HFF-Myc (cell line): ENCODE measurements at regions not wholly inside any gene's neighbourhood (a gene's known extent, or its start where the extent isn't known, plus 50 kb on each side); places are given as distances from the start of the nearest gene placed in this dataset.

ENCODE experiments used
- DNase-seq: peaks from one replicate; pipeline ENCODE4 v3.0.0-alpha.2; 2011; ENCODE audit warnings: low read depth; ENCODE audit errors: extremely low read depth
- H3K4me3 ChIP-seq: replicated peaks from 2 replicates; pipeline ENCODE4 v1.5.1; 2011; ENCODE audit warnings: low read depth, mild to moderate bottlenecking, control low read depth, low read length
- TF ChIP-seq, protein P1 (sequence below): IDR thresholded peaks from 2 replicates; pipeline ENCODE4 v1.5.1; 2012; ENCODE audit warnings: mild to moderate bottlenecking, low read depth, low read length, control low read depth; ENCODE audit errors: missing control alignments

- DNase-seq, result no peak
These were observed 933.7 kb downstream of the DNAJB9 start for GRCh38 chr7:109503421-109503820.

DNA sequence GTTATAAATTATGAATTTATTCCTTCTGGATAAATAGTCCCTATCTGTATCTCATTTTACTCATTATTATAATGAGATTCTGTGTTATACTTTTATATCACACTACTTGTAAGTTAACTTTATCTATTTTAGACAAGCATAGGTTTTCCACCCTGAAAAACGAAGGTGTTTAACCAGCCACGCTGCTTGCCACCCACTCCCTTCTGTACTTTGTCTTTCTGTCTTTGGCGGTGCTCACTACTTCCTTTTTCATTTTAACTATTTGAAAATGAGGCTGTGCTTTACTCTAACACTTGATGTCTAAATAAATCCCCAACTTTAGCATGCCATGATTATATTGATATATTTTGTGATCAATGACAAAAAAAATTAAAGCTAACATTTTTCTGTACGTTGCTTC is 952.9 kb downstream of the DNAJB9 start:
- TF ChIP-seq, protein P1, sequence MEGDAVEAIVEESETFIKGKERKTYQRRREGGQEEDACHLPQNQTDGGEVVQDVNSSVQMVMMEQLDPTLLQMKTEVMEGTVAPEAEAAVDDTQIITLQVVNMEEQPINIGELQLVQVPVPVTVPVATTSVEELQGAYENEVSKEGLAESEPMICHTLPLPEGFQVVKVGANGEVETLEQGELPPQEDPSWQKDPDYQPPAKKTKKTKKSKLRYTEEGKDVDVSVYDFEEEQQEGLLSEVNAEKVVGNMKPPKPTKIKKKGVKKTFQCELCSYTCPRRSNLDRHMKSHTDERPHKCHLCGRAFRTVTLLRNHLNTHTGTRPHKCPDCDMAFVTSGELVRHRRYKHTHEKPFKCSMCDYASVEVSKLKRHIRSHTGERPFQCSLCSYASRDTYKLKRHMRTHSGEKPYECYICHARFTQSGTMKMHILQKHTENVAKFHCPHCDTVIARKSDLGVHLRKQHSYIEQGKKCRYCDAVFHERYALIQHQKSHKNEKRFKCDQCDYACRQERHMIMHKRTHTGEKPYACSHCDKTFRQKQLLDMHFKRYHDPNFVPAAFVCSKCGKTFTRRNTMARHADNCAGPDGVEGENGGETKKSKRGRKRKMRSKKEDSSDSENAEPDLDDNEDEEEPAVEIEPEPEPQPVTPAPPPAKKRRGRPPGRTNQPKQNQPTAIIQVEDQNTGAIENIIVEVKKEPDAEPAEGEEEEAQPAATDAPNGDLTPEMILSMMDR, result no peak
- no peak for DNase-seq
- H3K4me3 ChIP-seq, result no peak overlapping the region

More at GRCh38 chr7:109503421-109503820, 933.7 kb downstream of the DNAJB9 start:
- TF ChIP-seq, protein P1, result no peak
- no peak overlapping the region for H3K4me3 ChIP-seq

- DNase-seq, result no peak
- no peak overlapping the region for H3K4me3 ChIP-seq
- TF ChIP-seq, protein P1, result no peak
These were observed 958.2 kb downstream of the DNAJB9 start for GRCh38 chr7:109527833-109528232.

DNA sequence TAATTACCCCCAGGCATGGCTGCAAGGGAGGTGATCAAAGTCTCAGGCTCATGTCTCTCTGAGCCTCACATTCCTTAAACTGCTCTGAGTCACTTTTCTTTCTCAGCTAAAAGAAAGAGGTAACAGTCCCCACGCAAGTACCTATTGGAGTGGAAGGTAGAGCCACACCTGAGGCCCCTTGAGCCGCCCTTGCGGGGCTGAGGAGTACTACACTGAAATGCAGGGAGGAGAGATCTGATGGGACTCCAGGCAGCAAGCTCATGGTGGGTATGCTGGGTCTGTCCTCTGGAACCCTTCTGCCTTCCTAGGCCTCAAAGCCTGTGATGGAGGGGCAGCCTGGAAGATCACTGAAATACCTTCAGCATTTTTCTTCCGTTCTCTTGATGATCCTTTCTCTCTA is 960.0 kb downstream of the DNAJB9 start:
- TF ChIP-seq, protein P1, result no peak
- DNase-seq, result no peak
- no peak overlapping the region for H3K4me3 ChIP-seq

DNA sequence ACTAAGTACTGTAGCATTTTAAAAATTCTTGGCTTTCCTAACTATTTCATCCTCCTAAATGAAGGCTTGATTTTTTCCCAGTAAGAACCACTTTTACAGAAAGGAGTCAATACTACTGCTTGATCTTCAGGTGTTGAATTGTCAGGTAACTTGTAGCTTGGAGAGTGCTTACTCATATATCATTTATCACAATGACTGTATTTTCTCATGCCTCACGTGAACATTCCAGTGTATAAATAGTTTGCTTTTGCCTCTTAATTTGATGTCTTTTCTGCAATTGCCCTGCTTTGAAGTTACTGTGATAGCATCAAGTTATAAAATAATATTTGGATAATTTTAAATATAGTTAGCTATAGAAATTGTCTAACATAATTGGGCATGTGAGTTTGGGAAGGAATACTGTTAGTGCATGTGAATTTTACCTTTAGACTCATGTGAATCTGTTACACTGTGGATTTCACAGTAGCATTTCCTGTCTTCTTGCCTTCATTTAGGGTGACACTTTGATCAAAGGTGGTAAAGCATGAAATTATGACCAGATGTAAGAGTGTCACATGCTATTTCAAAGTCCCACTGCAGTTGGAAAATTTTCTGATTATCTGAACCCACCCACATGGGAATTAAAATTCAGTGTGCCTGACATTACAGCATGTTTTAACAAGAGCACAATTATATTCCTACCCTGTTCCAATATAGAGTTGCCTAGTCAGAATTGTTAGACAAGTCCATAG is 962.8 kb downstream of the DNAJB9 start:
- TF ChIP-seq, protein P1, result no peak
- H3K4me3 ChIP-seq, result no peak overlapping the region
- DNase-seq, result no peak

GRCh38 chr7:109545686-109546085 is 976.0 kb downstream of the DNAJB9 start:
- no peak overlapping the region for H3K4me3 ChIP-seq
- DNase-seq, result no peak
- TF ChIP-seq, protein P1, result no peak
